MM.1S (cell line): ENCODE measurements at regions not wholly inside any gene's neighbourhood (a gene's known extent, or its start where the extent isn't known, plus 50 kb on each side); places are given as distances from the start of the nearest gene placed in this dataset.

Source experiments
- DNase-seq: peaks from one replicate; pipeline ENCODE4 v3.0.0-alpha.2; 2015
- H2AFZ ChIP-seq: fragments of 300-600 bp; sonication (generic); 2 replicates; pipeline ENCODE4 v1.6.0; 2016; ENCODE audit warnings: antibody characterized with exemption, low read length
- H3F3A ChIP-seq: fragments of 300-600 bp; sonication (generic); 2 replicates; pipeline ENCODE4 v1.6.1; 2016; ENCODE audit warnings: mild to moderate bottlenecking, antibody characterized with exemption, low read length, moderate library complexity, mixed read lengths; ENCODE audit not compliant: insufficient read depth
- H3K27ac ChIP-seq: fragments of 300-600 bp; sonication (generic); 2 replicates; pipeline ENCODE4 v1.5.1; 2016; ENCODE audit warnings: mild to moderate bottlenecking, low read length
- H3K27me3 ChIP-seq: fragments of 300-600 bp; sonication (generic); replicated peaks from 2 replicates; pipeline ENCODE4 v1.6.0; 2016; ENCODE audit warnings: low read length; ENCODE audit not compliant: insufficient read depth
- H3K36me3 ChIP-seq: fragments of 300-600 bp; sonication (generic); replicated peaks from 2 replicates; pipeline ENCODE4 v1.6.1; 2016; ENCODE audit warnings: mild to moderate bottlenecking, low read length, mixed read lengths; ENCODE audit not compliant: insufficient read depth
- H3K4me1 ChIP-seq: fragments of 300-600 bp; sonication (generic); 2 replicates; pipeline ENCODE4 v1.6.1; 2016; ENCODE audit warnings: low read length, mixed read lengths
- H3K4me2 ChIP-seq: fragments of 300-600 bp; sonication (generic); 2 replicates; pipeline ENCODE4 v1.6.0; 2016; ENCODE audit warnings: low read depth, low read length
- H3K4me3 ChIP-seq: fragments of 300-600 bp; sonication (generic); 2 replicates; pipeline ENCODE4 v1.5.1; 2016; ENCODE audit warnings: low read length, mixed read lengths
- H3K79me2 ChIP-seq: fragments of 300-600 bp; sonication (generic); 2 replicates; pipeline ENCODE4 v1.6.1; 2016; ENCODE audit warnings: mixed run types, low read length, mixed read lengths
- H3K9ac ChIP-seq: fragments of 300-600 bp; sonication (generic); 2 replicates; pipeline ENCODE4 v1.6.1; 2016; ENCODE audit warnings: low read length, mixed read lengths
- H3K9me2 ChIP-seq: fragments of 300-600 bp; sonication (generic); replicated peaks from 2 replicates; pipeline ENCODE4 v1.6.1; 2016; ENCODE audit warnings: mild to moderate bottlenecking, low read length, mixed read lengths; ENCODE audit not compliant: insufficient read depth
- H3K9me3 ChIP-seq: fragments of 300-600 bp; sonication (generic); replicated peaks from 2 replicates; pipeline ENCODE4 v1.6.1; 2016; ENCODE audit warnings: mild to moderate bottlenecking, low read length, mixed read lengths; ENCODE audit not compliant: insufficient read depth
- H4K20me1 ChIP-seq: fragments of 300-600 bp; sonication (generic); 2 replicates; pipeline ENCODE4 v1.6.1; 2016; ENCODE audit warnings: mild to moderate bottlenecking, low read length, moderate library complexity, mixed read lengths; ENCODE audit not compliant: insufficient read depth
- CTCF ChIP-seq: fragments of 300-600 bp; sonication (generic); IDR thresholded peaks from 2 replicates; pipeline ENCODE4 v1.5.1; 2016; ENCODE audit warnings: antibody characterized with exemption, low read length, mixed read lengths
- EZH2 ChIP-seq: fragments of 300-600 bp; sonication (generic); optimal IDR thresholded peaks from 2 replicates; pipeline ENCODE3; 2017; ENCODE audit warnings: low read depth, mild to moderate bottlenecking, antibody characterized with exemption, low read length, mixed read lengths
- EZH2phosphoT487 ChIP-seq: fragments of 300-600 bp; sonication (generic); IDR thresholded peaks from 2 replicates; pipeline ENCODE4 v1.6.1; 2018; ENCODE audit warnings: antibody characterized with exemption, low read length

- Histone ChIP-seq H3K27me3 (no peaks in the 10 kb centered on the region), H3F3A (no peaks in the 10 kb centered on the region), H3K9me2 (no peaks in the 10 kb centered on the region), H3K4me2 (no peak overlapping the region), H3K36me3 (no peaks in the 10 kb centered on the region), H3K9me3 (no peaks in the 10 kb centered on the region), H3K4me3 (no peak overlapping the region), H3K27ac (no peak overlapping the region), H2AFZ (no peak overlapping the region), H3K79me2 (no peaks in the 10 kb centered on the region), H4K20me1 (no peaks in the 10 kb centered on the region), H3K4me1 (no peaks in the 10 kb centered on the region), H3K9ac (no peak overlapping the region)
- DNase-seq, result no peak
- TF ChIP-seq EZH2phosphoT487, result no peak
- no peak for TF ChIP-seq EZH2
- no peak for TF ChIP-seq CTCF
These were observed 276.2 kb upstream of the SLC30A5 start for GRCh38 chr5:68817632-68818031.

- Histone ChIP-seq H2AFZ (no peak overlapping the region), H3K27me3 (no peaks in the 10 kb centered on the region), H3F3A (no peaks in the 10 kb centered on the region), H3K9me3 (no peaks in the 10 kb centered on the region), H3K36me3 (no peaks in the 10 kb centered on the region), H3K79me2 (no peaks in the 10 kb centered on the region), H3K27ac (no peak overlapping the region), H3K4me3 (no peak overlapping the region), H4K20me1 (no peaks in the 10 kb centered on the region), H3K9ac (no peak overlapping the region), H3K4me2 (no peak overlapping the region), H3K4me1 (no peaks in the 10 kb centered on the region), H3K9me2 (no peaks in the 10 kb centered on the region)
- DNase-seq, result no peak
- TF ChIP-seq EZH2phosphoT487 (no peak), EZH2 (no peak), CTCF (no peak)
These were observed 275.6 kb upstream of the SLC30A5 start for GRCh38 chr5:68818057-68818695.

- no peak for TF ChIP-seq EZH2
- TF ChIP-seq CTCF, result no peak
- TF ChIP-seq EZH2phosphoT487, result no peak
- Histone ChIP-seq H3K79me2 (no peaks in the 10 kb centered on the region), H2AFZ (no peak overlapping the region), H3K9me2 (no peaks in the 10 kb centered on the region), H4K20me1 (no peaks in the 10 kb centered on the region), H3K36me3 (no peaks in the 10 kb centered on the region), H3K9ac (no peak overlapping the region), H3K27me3 (no peaks in the 10 kb centered on the region), H3K4me1 (no peaks in the 10 kb centered on the region), H3K4me2 (no peak overlapping the region), H3K4me3 (no peak overlapping the region), H3K9me3 (no peaks in the 10 kb centered on the region), H3K27ac (no peak overlapping the region), H3F3A (no peaks in the 10 kb centered on the region)
- no peak for DNase-seq
These were observed 274.9 kb upstream of the SLC30A5 start for GRCh38 chr5:68818870-68819269.
